Islet precursor cell (in vitro differentiated cells): ENCODE measurements at regions not wholly inside any gene's neighbourhood (a gene's known extent, or its start where the extent isn't known, plus 50 kb on each side); places are given as distances from the start of the nearest gene placed in this dataset.
"Not testable (repeated sequence)": the region's sequence is repeated elsewhere in the genome, so short reads cannot be mapped to it uniquely, and the experiment has no call there.

Experiments used
- DNase-seq: peaks from one replicate; pipeline ENCODE4 v3.0.0-alpha.2; 2018

GRCh38 chr10:65110009-65110408 is 1588.8 kb downstream of the REEP3 start:
- DNase-seq, result no peak

GRCh38 chr10:65111059-65111458 is 1589.9 kb downstream of the REEP3 start:
- DNase-seq, result not testable (repeated sequence)

GRCh38 chr10:65112573-65112972 is 1591.4 kb downstream of the REEP3 start:
- no peak for DNase-seq

DNA sequence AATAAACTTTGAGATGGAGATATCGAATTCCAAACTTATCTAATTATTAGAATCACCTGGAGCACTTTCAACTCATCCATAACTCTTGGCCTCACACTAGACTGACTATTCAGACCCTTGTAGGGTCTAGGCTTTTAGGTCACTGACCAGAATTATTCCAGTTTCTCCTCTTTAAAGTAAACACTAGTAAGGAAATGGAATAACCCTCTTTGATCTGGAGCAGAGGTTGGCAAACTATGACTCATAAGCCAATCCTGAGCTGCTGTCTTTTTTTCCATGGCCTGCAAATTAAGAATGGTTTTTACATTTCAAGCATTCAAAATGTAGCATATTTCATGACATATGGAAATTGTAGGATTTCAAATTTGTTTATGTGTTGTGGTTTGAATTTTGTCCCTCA is 1601.9 kb downstream of the REEP3 start:
- DNase-seq, result no peak

- DNase-seq, result no peak
Observed at GRCh38 chr10:65125212-65125611, 1604.0 kb downstream of the REEP3 start.

GRCh38 chr10:65126288-65126687 is 1605.1 kb downstream of the REEP3 start:
- no peak for DNase-seq

DNA sequence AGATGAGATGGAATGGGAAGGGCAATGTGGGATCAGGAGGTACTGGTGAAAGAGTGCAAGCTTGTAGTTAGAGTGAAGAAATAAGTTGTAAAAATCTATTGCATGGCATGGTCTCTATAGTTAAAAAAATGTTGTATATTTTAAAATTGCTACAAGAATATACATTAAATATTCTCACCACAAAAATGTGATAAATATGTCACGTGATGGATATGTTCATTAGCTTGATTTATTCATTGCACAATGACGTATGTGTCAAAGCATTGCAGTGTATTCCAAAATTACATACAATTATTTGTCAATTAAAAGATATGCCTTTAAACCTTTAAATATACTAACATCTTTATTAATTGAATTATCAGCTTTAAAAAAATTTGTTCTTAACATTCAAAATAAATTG is 1607.1 kb downstream of the REEP3 start:
- no peak for DNase-seq

- DNase-seq, result no peak
Observed at GRCh38 chr10:65130162-65130758, 1609.1 kb downstream of the REEP3 start.

GRCh38 chr10:65133652-65134051 is 1612.5 kb downstream of the REEP3 start:
- DNase-seq, result no peak

- no peak for DNase-seq
Observed at GRCh38 chr10:65135508-65135907, 1614.3 kb downstream of the REEP3 start.

DNA sequence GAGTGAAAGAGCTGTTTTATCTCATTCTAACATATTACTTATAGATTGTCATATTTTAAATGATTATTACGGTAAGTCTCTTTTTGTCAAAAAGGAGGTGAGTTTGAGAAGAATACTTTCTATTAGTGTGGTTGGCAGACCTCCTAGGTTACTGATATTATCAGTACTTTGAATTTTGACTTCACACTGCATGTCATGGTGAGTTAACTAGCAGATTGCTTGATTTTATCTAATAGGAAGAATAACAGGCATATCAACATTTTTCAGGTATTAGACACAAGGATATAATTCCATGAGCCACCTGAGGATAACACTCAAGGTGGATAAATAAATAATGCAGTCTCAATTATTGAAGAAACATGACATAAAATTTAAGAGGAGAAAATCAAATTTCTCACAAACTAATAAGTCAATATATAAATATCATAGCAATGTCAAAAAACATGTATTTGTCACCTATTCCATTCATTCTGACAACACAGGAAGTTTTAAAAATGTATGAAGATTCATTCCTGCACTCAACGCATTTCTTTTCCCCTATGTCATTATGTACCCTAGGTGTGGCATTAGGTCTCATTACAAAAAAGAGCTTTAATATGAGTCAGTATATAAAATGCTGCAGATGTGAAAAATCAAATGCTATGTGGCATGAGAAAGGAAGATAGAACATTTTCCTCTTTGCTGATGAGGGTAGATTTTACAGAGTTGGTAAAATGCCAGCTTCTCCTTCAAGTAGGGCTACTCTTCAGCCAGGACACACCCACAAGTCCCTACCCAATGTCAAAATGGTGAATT is 1621.6 kb downstream of the REEP3 start:
- DNase-seq, result no peak

DNA sequence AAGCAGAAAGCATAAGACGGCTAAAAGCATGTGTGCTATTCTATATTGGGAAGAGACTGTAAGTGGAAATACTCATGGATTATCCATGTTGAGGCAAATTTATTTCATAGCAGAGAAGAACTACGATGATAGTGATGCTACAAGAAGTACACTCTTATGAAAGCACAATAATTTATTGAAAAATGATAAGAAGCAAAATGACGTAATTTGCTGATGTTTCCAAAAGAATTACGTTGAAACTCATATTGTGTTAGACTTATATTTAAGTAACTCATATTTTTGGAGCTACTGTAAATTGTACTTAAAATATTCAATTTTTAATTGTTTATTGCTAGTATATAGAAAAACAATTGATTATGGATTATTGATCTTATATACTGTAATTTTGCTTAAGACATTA is 1622.5 kb downstream of the REEP3 start:
- DNase-seq, result no peak

GRCh38 chr10:65149878-65150277 is 1628.7 kb downstream of the REEP3 start:
- DNase-seq, result no peak

DNA sequence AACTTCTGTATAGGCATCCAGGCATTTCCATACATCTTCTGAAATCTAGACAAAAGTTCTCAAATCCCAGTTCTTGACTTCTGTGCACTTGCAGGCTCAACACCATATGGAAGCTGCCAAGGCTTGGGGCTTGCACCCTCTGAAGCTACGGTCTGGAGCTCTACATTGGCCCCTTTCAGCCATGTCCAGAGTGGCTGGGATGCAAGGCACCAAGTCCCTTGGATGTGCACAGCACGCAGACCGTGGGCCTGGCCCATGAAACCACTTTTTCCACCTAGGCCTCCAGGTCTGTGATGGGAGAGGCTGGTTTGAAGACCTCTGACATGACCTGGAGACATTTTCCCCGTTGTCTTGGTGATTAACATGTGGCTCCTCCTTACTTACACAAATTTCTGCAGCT is 1645.1 kb downstream of the REEP3 start:
- no peak for DNase-seq

DNA sequence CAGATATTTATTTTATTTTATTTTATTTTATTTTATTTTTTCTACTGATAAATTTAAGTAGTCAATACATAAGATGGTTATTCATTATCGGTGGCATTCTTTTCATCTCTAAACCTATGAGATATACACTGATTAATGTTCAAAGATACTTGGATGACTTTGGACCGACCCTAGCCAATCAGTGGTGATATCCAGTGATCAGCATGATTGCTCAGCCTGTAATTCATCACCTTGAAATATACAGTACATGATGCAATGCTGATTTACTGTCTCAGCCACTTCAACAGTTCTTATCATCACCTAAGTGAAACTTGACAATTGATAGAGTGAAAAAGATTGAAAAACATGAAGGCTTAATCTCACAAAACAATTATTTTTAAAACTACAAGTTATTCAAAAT is 1651.0 kb downstream of the REEP3 start:
- DNase-seq, result no peak

GRCh38 chr10:65176994-65177393 is 1655.8 kb downstream of the REEP3 start:
- no peak for DNase-seq

DNA sequence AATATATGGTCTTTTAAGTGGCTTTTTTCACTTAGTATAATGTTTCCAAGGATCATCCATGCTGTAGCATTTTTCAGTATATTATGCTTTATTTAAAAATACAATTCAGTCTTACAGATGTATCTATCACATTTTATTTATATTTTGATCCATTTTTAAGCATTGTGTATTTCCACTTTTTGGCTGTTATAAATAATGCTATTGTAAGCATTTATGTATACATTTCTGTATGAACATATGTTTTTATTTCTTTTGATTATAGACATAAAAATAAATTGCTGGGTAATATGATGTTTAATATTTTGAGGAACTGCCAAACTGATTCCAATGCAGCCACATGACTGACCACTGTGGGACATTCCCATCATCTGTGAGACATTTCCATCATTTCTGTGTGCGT is 1662.0 kb downstream of the REEP3 start:
- DNase-seq, result no peak

DNA sequence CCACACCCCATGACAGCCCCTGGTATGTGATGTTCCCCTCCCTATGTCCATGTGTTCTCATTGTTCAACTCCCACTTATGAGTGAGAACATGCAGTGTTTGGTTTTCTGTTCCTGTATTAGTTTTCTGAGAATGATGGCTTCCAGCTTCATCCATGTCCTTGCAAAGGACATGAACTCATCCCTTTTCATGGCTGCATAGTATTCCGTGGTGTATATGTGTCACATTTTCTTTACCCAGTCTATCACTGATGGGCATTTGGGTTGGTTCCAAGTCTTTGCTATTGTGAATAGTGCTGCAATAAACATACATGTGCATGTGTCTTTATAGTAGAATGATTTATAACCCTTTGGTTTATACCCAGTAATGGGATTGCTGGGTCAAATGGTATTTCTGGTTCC is 1665.5 kb downstream of the REEP3 start:
- DNase-seq, result not testable (repeated sequence)

GRCh38 chr10:65194126-65194525 is 1672.9 kb downstream of the REEP3 start:
- peak; percentile 69 for DNase-seq

- DNase-seq, result no peak
Observed at GRCh38 chr10:65194555-65194954, 1673.4 kb downstream of the REEP3 start.

GRCh38 chr10:65196111-65196510 is 1674.9 kb downstream of the REEP3 start:
- no peak for DNase-seq

- DNase-seq, result no peak
Observed at GRCh38 chr10:65197935-65198334, 1676.7 kb downstream of the REEP3 start.

- no peak for DNase-seq
Observed at GRCh38 chr10:65201491-65201890, 1680.3 kb downstream of the REEP3 start.

DNA sequence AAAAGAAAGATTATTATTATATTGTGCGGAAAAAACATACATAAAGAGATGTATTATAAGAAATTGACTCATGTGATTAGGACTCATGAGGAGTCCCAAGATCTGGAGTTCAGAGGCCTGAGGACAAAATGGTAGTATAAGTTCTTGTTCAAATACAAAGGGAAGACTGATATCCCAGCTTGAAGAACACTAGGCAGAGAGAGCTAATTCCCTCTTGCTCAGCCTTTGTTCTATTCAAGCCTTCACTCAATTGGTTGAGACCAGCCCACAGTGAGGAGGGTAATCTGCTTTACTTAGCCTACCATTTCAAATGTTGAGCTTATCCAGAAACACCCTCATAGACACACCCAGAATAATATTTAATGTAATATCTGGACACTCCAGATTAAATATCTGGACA is 1683.8 kb downstream of the REEP3 start:
- DNase-seq, result no peak

DNA sequence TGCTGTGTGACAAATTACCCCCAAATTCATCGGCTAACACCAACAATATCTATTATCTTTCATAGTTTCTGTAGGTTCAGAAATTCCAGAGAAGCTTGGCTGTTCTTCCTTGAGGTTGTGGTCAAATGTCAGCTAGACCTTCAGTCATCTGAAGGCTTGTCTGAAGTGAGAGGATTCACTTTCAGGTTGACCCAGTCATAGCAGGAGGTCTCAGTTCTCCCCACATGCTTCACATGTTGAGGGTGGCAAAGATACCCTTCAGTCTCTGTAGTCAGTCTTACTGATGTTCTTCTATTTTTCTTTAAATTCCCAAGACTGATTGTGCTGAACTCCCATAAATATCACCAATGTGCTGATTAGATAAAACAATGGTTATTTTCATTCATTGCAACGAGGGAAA is 1692.0 kb downstream of the REEP3 start:
- DNase-seq, result no peak
